Caco-2 (cell line): ENCODE measurements at regions not wholly inside any gene's neighbourhood (a gene's known extent, or its start where the extent isn't known, plus 50 kb on each side); places are given as distances from the start of the nearest gene placed in this dataset.

Experiments used
- BruUV-seq: library from RNA; stranded (reverse); fragments of 400-500 nt; replicated peaks from 2 replicates; lab custom pipeline; 2021; lab: Mats Ljungman, UMichigan
- CTCF ChIA-PET: fragments of 300-600 bp; sonication (Branson Sonifier 250); formaldehyde crosslinking; loops from one replicate; lab custom pipeline; 2022; ENCODE audit warnings: antibody characterized with exemption; lab: Charles Lee
- POLR2A ChIA-PET: fragments of 300-600 bp; sonication (Branson Sonifier 250); formaldehyde crosslinking; loops from one replicate; lab custom pipeline; 2022; ENCODE audit warnings: antibody characterized with exemption; lab: Charles Lee
- DNase-seq, 2 experiments: peaks; one replicate each; pipeline versions ENCODE4 v3.0.0 to v3.0.0-alpha.2; 2020 to 2022
- H3K27me3 ChIP-seq: replicated peaks from 2 replicates; pipeline ENCODE4 v1.6.0; 2011; ENCODE audit warnings: low read length; ENCODE audit not compliant: control insufficient read depth, insufficient read depth
- H3K36me3 ChIP-seq: 2 replicates; pipeline ENCODE4 v1.5.1; 2011; ENCODE audit warnings: low read length; ENCODE audit not compliant: control insufficient read depth, insufficient read depth
- H3K4me1 ChIP-seq: fragments of 250-450 bp; sonication (Bioruptor Pico); 2 replicates; pipeline ENCODE4 v1.5.1; 2020; ENCODE audit warnings: mild to moderate bottlenecking
- H3K4me3 ChIP-seq: 2 replicates; pipeline ENCODE4 v1.5.1; 2011; ENCODE audit warnings: low read depth, mild to moderate bottlenecking, control low read depth, low read length
- H3K9me3 ChIP-seq: fragments of 250-450 bp; sonication (Bioruptor Pico); 2 replicates; pipeline ENCODE4 v1.5.1; 2020; ENCODE audit warnings: mild to moderate bottlenecking, moderate library complexity
- H3K27ac Mint-ChIP-seq: one replicate; pipeline ENCODE4 v1.8.0; 2022; ENCODE audit warnings: mixed read lengths; ENCODE audit not compliant: unreplicated experiment
- H3K27me3 Mint-ChIP-seq: one replicate; pipeline ENCODE4 v1.8.0; 2022; ENCODE audit warnings: mixed read lengths; ENCODE audit not compliant: insufficient read depth, unreplicated experiment
- H3K36me3 Mint-ChIP-seq: one replicate; pipeline ENCODE4 v1.8.0; 2022; ENCODE audit warnings: mild to moderate bottlenecking, mixed read lengths; ENCODE audit not compliant: insufficient read depth, unreplicated experiment
- H3K4me1 Mint-ChIP-seq: one replicate; pipeline ENCODE4 v1.8.0; 2022; ENCODE audit warnings: low read depth, mixed read lengths; ENCODE audit not compliant: unreplicated experiment
- H3K4me3 Mint-ChIP-seq: one replicate; pipeline ENCODE4 v1.8.0; 2022; ENCODE audit warnings: mild to moderate bottlenecking, moderate library complexity, mixed read lengths; ENCODE audit not compliant: unreplicated experiment
- H3K9me3 Mint-ChIP-seq: one replicate; pipeline ENCODE4 v1.8.0; 2022; ENCODE audit warnings: mixed read lengths; ENCODE audit not compliant: unreplicated experiment
- CTCF ChIP-seq, 2 experiments: fragments of 200-600 bp in 1 of 2; IDR thresholded peaks; 1 replicate in 1 of 2; 2 replicates in 1 of 2; pipeline versions ENCODE4 v1.5.1 to v1.8.0; 2011 to 2022; ENCODE audit warnings: antibody characterized with exemption in 1 of 2, control low read depth in 1 of 2, inconsistent platforms in 1 of 2, low read depth in 1 of 2, low read length in 1 of 2, mild to moderate bottlenecking in 1 of 2, moderate library complexity in 1 of 2; ENCODE audit not compliant: insufficient read depth in 1 of 2, severe bottlenecking in 1 of 2, unreplicated experiment in 1 of 2
- intact Hi-C: fragments of 100-400 bp; cut with micrococcal nuclease; formaldehyde crosslinking; loops from one replicate; pipeline ENCODE4 v1.10.0; 2022; ENCODE audit not compliant: unreplicated experiment

GRCh38 chr12:105876396-105876927 is 262.3 kb downstream of the NUAK1 start:
- no peak for TF ChIP-seq CTCF (IDR thresholded peaks at IDR 0.05; ENCODE audit: insufficient read depth in 1 of 2, low read depth in 1 of 2, low read length in 1 of 2, severe bottlenecking in 1 of 2, unreplicated experiment in 1 of 2)
- POLR2A ChIA-PET, result no interaction called here
- H3K4me1 ChIP-seq, result no peaks in the 10 kb centered on the region
- Mint-ChIP-seq H3K4me1 (no peaks in the 10 kb centered on the region), H3K9me3 (peaks cover 1% of the 10 kb centered on the region), H3K4me3 (no peak overlapping the region), H3K27ac (no peak overlapping the region), H3K36me3 (no peaks in the 10 kb centered on the region), H3K27me3 (no peaks in the 10 kb centered on the region)
- H3K9me3 ChIP-seq, result no peaks in the 10 kb centered on the region
- no peaks in the 10 kb centered on the region for H3K36me3 ChIP-seq
- intact Hi-C loops, result no loop called here
- no peak for DNase-seq
- CTCF ChIA-PET, result interaction anchor here (0.6 kb wide), 1 partner anchor 456 kb away, joined by 6 read pairs; no protein-coding TSS in a partner anchor
- no TSS peak for BruUV-seq
- no peaks in the 10 kb centered on the region for H3K27me3 ChIP-seq
- H3K4me3 ChIP-seq, result no peak overlapping the region

GRCh38 chr12:105878964-105879363 is 259.8 kb downstream of the NUAK1 start:
- no peaks in the 10 kb centered on the region for H3K4me1 Mint-ChIP-seq
- H3K36me3 ChIP-seq, result no peaks in the 10 kb centered on the region
- no peak overlapping the region for H3K4me3 ChIP-seq
- ChIA-PET CTCF (no interaction called here), POLR2A (no interaction called here)
- no peak for DNase-seq
- no peaks in the 10 kb centered on the region for H3K9me3 Mint-ChIP-seq
- H3K36me3 Mint-ChIP-seq, result no peaks in the 10 kb centered on the region
- intact Hi-C loops, result no loop called here
- H3K27me3 ChIP-seq, result no peaks in the 10 kb centered on the region
- BruUV-seq, result no TSS peak
- H3K4me3 Mint-ChIP-seq, result no peak overlapping the region
- H3K9me3 ChIP-seq, result no peaks in the 10 kb centered on the region
- no peaks in the 10 kb centered on the region for H3K27me3 Mint-ChIP-seq
- no peaks in the 10 kb centered on the region for H3K4me1 ChIP-seq
- TF ChIP-seq CTCF (IDR thresholded peaks at IDR 0.05; ENCODE audit: insufficient read depth in 1 of 2, low read depth in 1 of 2, low read length in 1 of 2, severe bottlenecking in 1 of 2, unreplicated experiment in 1 of 2), result no peak
- no peak overlapping the region for H3K27ac Mint-ChIP-seq

- H3K27me3 Mint-ChIP-seq, result no peaks in the 10 kb centered on the region
- no peaks in the 10 kb centered on the region for H3K27me3 ChIP-seq
- no peaks in the 10 kb centered on the region for H3K36me3 ChIP-seq
- no peaks in the 10 kb centered on the region for H3K4me1 Mint-ChIP-seq
- peaks cover 2% of the 10 kb centered on the region; the same call in 1 of the 2 replicates for H3K9me3 ChIP-seq
- no peaks in the 10 kb centered on the region for H3K4me1 ChIP-seq
- H3K36me3 Mint-ChIP-seq, result no peaks in the 10 kb centered on the region
- H3K9me3 Mint-ChIP-seq, result no peaks in the 10 kb centered on the region
- no peak for DNase-seq
- POLR2A ChIA-PET, result no interaction called here
- BruUV-seq, result no TSS peak
- no peak for TF ChIP-seq CTCF (IDR thresholded peaks at IDR 0.05; ENCODE audit: insufficient read depth in 1 of 2, low read depth in 1 of 2, low read length in 1 of 2, severe bottlenecking in 1 of 2, unreplicated experiment in 1 of 2)
- H3K27ac Mint-ChIP-seq, result no peak overlapping the region
- intact Hi-C loops, result no loop called here
- CTCF ChIA-PET, result no interaction called here
- H3K4me3 Mint-ChIP-seq, result no peak overlapping the region
- no peak overlapping the region for H3K4me3 ChIP-seq
These were observed 257.8 kb downstream of the NUAK1 start for GRCh38 chr12:105880824-105881388.
